Astrocyte of the cerebellum (primary cell): ENCODE measurements at regions not wholly inside any gene's neighbourhood (a gene's known extent, or its start where the extent isn't known, plus 50 kb on each side); places are given as distances from the start of the nearest gene placed in this dataset.
"Not testable (repeated sequence)": the region's sequence is repeated elsewhere in the genome, so short reads cannot be mapped to it uniquely, and the experiment has no call there.

ENCODE experiments used
- DNase-seq: peaks from one replicate; pipeline ENCODE4 v3.0.0-alpha.2; 2011; ENCODE audit warnings: low read depth
- H3K4me3 ChIP-seq: 2 replicates; pipeline ENCODE4 v1.5.1; 2011; ENCODE audit warnings: mild to moderate bottlenecking, low read depth, low read length, moderate library complexity
- CTCF ChIP-seq: IDR thresholded peaks from 2 replicates; pipeline ENCODE4 v1.5.1; 2012; ENCODE audit warnings: low read length, low read depth, moderate library complexity, mild to moderate bottlenecking; ENCODE audit errors: missing control alignments
- in situ Hi-C: cut with HindIII; loops from 2 replicates; pipeline ENCODE4 v1.10.0; 2017; ENCODE audit warnings: low sequenced_read_pairs

DNA sequence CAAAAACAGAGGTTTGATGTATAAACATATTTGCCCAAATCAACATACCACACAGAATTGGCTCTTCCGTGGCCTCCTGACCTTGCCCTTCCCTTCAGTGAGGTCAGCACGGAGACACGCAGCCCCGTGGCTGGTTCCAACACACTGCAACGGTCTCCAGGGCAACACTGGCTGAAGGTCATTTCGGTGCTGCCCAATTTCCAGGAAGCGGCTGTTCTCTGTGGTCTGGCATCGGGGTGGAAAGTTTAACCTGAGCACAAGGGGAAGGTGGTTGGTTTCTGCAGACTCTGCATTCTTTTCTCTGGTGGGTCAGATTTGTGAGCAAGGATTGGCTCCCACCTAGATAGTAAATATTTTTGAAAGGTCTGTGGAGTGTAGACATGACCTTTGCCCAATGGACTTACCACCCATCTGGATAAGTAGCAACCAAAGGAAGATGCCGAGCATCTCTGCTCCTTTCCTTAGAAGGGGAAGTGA is 177.6 kb upstream of the PHACTR1 start:
- no peak overlapping the region for H3K4me3 ChIP-seq
- no peak for DNase-seq
- in situ Hi-C loops, result no loop called here
- no peak for TF ChIP-seq CTCF

DNA sequence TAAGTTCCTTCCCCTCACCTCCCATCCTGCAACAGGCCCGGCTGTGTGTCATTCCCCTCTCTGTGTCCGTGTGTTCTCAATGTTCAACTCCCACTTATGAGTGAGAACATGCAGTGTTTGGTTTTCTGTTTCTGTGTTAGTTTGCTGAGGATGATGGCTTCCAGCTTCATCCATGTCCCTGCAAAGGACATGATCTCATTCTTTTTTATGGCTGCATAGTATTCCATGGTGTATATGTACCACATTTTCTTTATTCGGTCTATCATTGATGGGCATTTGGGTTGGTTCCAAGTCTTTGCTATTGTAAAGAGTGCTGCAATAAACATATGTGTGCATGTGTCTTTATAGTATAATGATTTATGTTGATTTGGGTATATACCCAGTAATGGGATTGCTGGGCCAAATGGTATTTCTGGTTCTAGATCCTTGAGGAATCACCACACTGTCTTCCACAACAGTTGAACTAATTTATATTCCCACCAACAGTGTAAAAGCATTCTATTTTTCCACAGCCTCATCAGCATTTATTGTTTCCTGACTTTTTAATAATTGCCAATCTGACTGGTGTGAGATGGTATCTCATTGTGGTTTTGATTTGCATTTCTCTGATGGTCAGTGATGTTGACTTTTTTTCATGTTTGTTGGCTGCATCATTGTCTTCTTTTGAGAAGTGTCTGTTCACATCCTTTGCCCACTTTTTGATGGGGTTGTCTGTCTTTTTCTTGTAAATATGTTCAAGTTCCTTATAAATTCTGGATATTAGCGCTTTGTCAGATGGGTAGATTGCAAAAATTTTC is 174.1 kb upstream of the PHACTR1 start:
- in situ Hi-C loops, H3K4me3 ChIP-seq, DNase-seq: not testable (repeated sequence)

DNA sequence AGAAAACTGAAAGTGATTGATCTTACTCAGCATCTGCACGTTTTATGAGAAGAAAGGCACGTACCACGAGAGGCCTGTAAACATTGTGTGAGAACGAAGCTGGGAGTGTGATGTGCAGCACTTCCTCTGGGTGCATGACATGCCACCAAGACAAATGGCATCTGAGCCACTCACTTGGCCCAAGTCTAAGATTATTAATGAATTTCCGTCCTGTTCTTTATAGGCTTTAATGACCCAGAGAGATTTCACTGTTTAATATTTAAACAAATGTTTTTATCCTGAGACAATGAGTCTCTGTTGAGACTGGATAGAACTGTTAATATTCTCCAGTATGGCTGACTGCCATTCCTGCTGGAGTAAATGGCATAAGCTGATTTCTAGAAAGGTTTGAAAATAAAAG is 172.6 kb upstream of the PHACTR1 start:
- TF ChIP-seq CTCF, result no peak
- H3K4me3 ChIP-seq, result no peak overlapping the region
- in situ Hi-C loops, result no loop called here
- DNase-seq, result no peak

GRCh38 chr6:12544821-12545565 is 171.6 kb upstream of the PHACTR1 start:
- in situ Hi-C loops, result no loop called here
- no peak for DNase-seq
- no peak for TF ChIP-seq CTCF
- no peak overlapping the region for H3K4me3 ChIP-seq

- in situ Hi-C loops, result no loop called here
- no peak overlapping the region for H3K4me3 ChIP-seq
- TF ChIP-seq CTCF, result no peak
- DNase-seq, result peak; percentile 81
Measured at GRCh38 chr6:12545619-12546409, 170.8 kb upstream of the PHACTR1 start.

DNA sequence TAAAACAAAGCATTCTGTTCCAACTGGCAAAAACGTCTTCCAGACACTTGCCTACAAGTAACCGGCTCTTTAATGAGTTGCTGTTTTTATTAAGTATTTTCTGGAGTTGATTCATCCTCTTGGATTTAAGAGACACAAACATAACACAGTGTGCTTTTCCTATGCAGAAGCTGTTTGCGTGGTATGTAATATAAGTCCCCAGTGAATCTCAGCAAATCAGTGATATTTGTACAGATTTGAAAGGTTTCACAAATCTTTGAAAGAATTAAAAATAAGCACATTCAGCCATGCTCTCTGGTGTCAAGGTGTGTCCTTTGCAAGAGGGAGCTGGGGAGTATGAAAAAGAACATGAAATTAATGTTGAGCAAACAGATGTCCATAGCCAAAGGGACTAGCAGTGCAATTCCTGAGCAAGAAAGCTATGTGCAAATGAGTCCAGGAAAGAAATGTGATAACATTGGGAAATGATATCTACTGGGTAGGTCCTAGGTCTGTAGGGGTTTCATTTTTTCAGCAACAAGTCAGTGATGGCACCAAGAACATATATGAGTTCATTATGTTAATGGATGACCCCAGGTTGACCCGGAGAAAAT is 170.1 kb upstream of the PHACTR1 start:
- in situ Hi-C loops, result no loop called here
- no peak for DNase-seq
- TF ChIP-seq CTCF, result no peak
- H3K4me3 ChIP-seq, result no peak overlapping the region
